A549 (cell line): ENCODE measurements at regions not wholly inside any gene's neighbourhood (a gene's known extent, or its start where the extent isn't known, plus 50 kb on each side); places are given as distances from the start of the nearest gene placed in this dataset.

ENCODE experiments used
- EP300 ChIP-seq, 2 experiments: fragments of >200 bp; sonication (Bioruptor Twin); formaldehyde crosslinking; IDR thresholded peaks; 2 replicates in 1 of 2; 3 replicates in 1 of 2; pipeline ENCODE4 v1.6.1; 2016 to 2017
- TF ChIP-seq, protein P1 (sequence below): fragments of >200 bp; sonication (Bioruptor Twin); formaldehyde crosslinking; IDR thresholded peaks from 3 replicates; pipeline ENCODE4 v1.5.1; 2016
- TF ChIP-seq, protein P2 (sequence below): fragments of 450-650 bp; IDR thresholded peaks from 2 replicates; pipeline ENCODE4 v1.6.1; 2014; ENCODE audit warnings: antibody characterized with exemption

DNA sequence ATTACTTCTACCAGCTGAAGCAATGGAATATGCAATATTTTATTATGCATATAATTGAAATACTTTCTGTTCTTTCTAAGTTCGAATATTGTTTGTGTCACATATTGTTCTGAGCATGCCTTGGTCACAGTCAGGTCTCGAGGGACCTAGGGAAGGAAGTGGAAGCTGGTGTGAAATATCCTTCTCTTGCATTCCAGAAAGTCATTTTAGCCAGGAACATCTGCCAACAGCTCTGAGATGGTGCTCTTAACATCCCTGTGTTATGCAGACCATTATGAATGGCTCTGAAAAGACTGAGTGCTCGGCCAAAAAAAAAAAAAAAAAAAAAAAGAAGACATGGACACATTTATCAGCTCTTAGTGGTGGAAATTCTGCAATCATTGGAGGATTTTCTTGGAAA lies 132.7 kb upstream of the JAG1 start:
- TF ChIP-seq, protein P1, sequence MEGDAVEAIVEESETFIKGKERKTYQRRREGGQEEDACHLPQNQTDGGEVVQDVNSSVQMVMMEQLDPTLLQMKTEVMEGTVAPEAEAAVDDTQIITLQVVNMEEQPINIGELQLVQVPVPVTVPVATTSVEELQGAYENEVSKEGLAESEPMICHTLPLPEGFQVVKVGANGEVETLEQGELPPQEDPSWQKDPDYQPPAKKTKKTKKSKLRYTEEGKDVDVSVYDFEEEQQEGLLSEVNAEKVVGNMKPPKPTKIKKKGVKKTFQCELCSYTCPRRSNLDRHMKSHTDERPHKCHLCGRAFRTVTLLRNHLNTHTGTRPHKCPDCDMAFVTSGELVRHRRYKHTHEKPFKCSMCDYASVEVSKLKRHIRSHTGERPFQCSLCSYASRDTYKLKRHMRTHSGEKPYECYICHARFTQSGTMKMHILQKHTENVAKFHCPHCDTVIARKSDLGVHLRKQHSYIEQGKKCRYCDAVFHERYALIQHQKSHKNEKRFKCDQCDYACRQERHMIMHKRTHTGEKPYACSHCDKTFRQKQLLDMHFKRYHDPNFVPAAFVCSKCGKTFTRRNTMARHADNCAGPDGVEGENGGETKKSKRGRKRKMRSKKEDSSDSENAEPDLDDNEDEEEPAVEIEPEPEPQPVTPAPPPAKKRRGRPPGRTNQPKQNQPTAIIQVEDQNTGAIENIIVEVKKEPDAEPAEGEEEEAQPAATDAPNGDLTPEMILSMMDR, result no peak
- TF ChIP-seq, protein P2, sequence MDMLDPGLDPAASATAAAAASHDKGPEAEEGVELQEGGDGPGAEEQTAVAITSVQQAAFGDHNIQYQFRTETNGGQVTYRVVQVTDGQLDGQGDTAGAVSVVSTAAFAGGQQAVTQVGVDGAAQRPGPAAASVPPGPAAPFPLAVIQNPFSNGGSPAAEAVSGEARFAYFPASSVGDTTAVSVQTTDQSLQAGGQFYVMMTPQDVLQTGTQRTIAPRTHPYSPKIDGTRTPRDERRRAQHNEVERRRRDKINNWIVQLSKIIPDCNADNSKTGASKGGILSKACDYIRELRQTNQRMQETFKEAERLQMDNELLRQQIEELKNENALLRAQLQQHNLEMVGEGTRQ, result no peak
- TF ChIP-seq EP300 (IDR thresholded peaks at IDR 0.05), result no peak
